IMR-90 (cell line): ENCODE measurements at regions not wholly inside any gene's neighbourhood (a gene's known extent, or its start where the extent isn't known, plus 50 kb on each side); places are given as distances from the start of the nearest gene placed in this dataset.

Source experiments
- ATAC-seq: fragments of 200-7000 bp; cut with Tn5 transposase; 2 replicates; pipeline ENCODE4 v1.9.1; 2020; ENCODE audit warnings: low read depth, mild to moderate bottlenecking, moderate library complexity
- BruUV-seq: library from RNA; stranded (reverse); fragments of 400-500 nt; replicated peaks from 2 replicates; lab custom pipeline; 2021; lab: Mats Ljungman, UMichigan
- CTCF ChIA-PET: fragments of 300-600 bp; formaldehyde crosslinking; extraction: SDS; loops from one replicate; lab custom pipeline; 2021; ENCODE audit warnings: antibody characterized with exemption; lab: Yijun Ruan, JAX
- POLR2A ChIA-PET: fragments of 300-600 bp; sonication (Branson Sonifier 250); formaldehyde crosslinking; loops from one replicate; lab custom pipeline; 2022; ENCODE audit warnings: antibody characterized with exemption; ENCODE audit not compliant: unreplicated experiment; lab: Charles Lee
- DNase-seq: peaks from one replicate; pipeline ENCODE4 v3.0.0; 2013
- H2AFZ ChIP-seq: replicated peaks from 2 replicates; pipeline ENCODE3; 2013; ENCODE audit warnings: low read length, mild to moderate bottlenecking; ENCODE audit not compliant: poor library complexity
- H2AK5ac ChIP-seq: 2 replicates; pipeline ENCODE4 v1.6.1; 2013; ENCODE audit warnings: low read depth, low read length, inconsistent platforms
- H2AK9ac ChIP-seq: replicated peaks from 2 replicates; pipeline ENCODE3; 2013; ENCODE audit warnings: mild to moderate bottlenecking, low read depth, low read length, moderate library complexity; ENCODE audit not compliant: poor library complexity
- H2BK120ac ChIP-seq: 2 replicates; pipeline ENCODE4 v1.6.1; 2013; ENCODE audit warnings: low read depth, low read length, inconsistent platforms
- H2BK15ac ChIP-seq: 3 replicates; pipeline ENCODE4 v1.6.1; 2013; ENCODE audit warnings: low read depth, low read length, inconsistent platforms
- H2BK20ac ChIP-seq: 2 replicates; pipeline ENCODE4 v1.6.1; 2013; ENCODE audit warnings: low read depth, mild to moderate bottlenecking, inconsistent platforms, low read length, moderate library complexity
- H2BK5ac ChIP-seq: 2 replicates; pipeline ENCODE4 v1.6.1; 2013; ENCODE audit warnings: mild to moderate bottlenecking, low read depth, low read length, inconsistent platforms; ENCODE audit not compliant: poor library complexity, severe bottlenecking
- H3K14ac ChIP-seq: replicated peaks from 2 replicates; pipeline ENCODE4 v1.6.1; 2013; ENCODE audit warnings: low read depth, low read length, inconsistent platforms
- H3K18ac ChIP-seq: 2 replicates; pipeline ENCODE4 v1.6.1; 2013; ENCODE audit warnings: low read depth, low read length, control low read depth
- H3K23ac ChIP-seq: 2 replicates; pipeline ENCODE4 v1.6.1; 2013; ENCODE audit warnings: low read depth, low read length, inconsistent platforms
- H3K27ac ChIP-seq: 2 replicates; pipeline ENCODE4 v1.5.1; 2013; ENCODE audit warnings: mild to moderate bottlenecking, control low read depth, low read length; ENCODE audit not compliant: insufficient read depth
- H3K27me3 ChIP-seq: 2 replicates; pipeline ENCODE4 v1.6.1; 2013; ENCODE audit warnings: low read length; ENCODE audit not compliant: control insufficient read depth, insufficient read depth
- H3K36me3 ChIP-seq: 2 replicates; pipeline ENCODE4 v1.6.1; 2013; ENCODE audit warnings: low read length, mixed read lengths; ENCODE audit not compliant: control insufficient read depth, insufficient read depth
- H3K4ac ChIP-seq: 2 replicates; pipeline ENCODE4 v1.6.1; 2013; ENCODE audit warnings: low read depth, low read length, inconsistent platforms
- H3K4me1 ChIP-seq: 2 replicates; pipeline ENCODE4 v1.6.1; 2013; ENCODE audit warnings: low read length, mixed read lengths; ENCODE audit not compliant: control insufficient read depth, insufficient read depth
- H3K4me2 ChIP-seq: 2 replicates; pipeline ENCODE4 v1.6.1; 2013; ENCODE audit warnings: low read depth, mild to moderate bottlenecking, control low read depth, low read length, moderate library complexity
- H3K4me3 ChIP-seq: 2 replicates; pipeline ENCODE4 v1.5.1; 2013; ENCODE audit warnings: low read depth, mild to moderate bottlenecking, control low read depth, low read length, moderate library complexity; ENCODE audit not compliant: insufficient read depth
- H3K56ac ChIP-seq: 2 replicates; pipeline ENCODE4 v1.6.1; 2013; ENCODE audit warnings: low read length, inconsistent platforms; ENCODE audit not compliant: insufficient read depth; ENCODE audit errors: extremely low read depth
- H3K79me1 ChIP-seq, 2 experiments: 2 replicates each; pipeline ENCODE4 v1.6.1; 2013; ENCODE audit warnings: low read length in 2 of 2, inconsistent platforms in 1 of 2, low read depth in 1 of 2
- H3K9ac ChIP-seq: 2 replicates; pipeline ENCODE4 v1.6.1; 2013; ENCODE audit warnings: low read depth, low read length, control low read depth
- H3K9me1 ChIP-seq: 2 replicates; pipeline ENCODE4 v1.6.1; 2013; ENCODE audit warnings: low read length, inconsistent platforms; ENCODE audit not compliant: insufficient read depth
- H3K9me3 ChIP-seq: 2 replicates; pipeline ENCODE4 v1.6.1; 2013; ENCODE audit warnings: low read length; ENCODE audit not compliant: control insufficient read depth, insufficient read depth
- H4K20me1 ChIP-seq: 2 replicates; pipeline ENCODE4 v1.6.1; 2013; ENCODE audit warnings: low read length, inconsistent platforms; ENCODE audit not compliant: insufficient read depth
- H4K5ac ChIP-seq: 2 replicates; pipeline ENCODE4 v1.6.1; 2013; ENCODE audit warnings: mild to moderate bottlenecking, low read depth, low read length, control low read depth
- H4K8ac ChIP-seq, 2 experiments: 2 replicates each; pipeline ENCODE4 v1.6.1; 2013; ENCODE audit warnings: low read depth in 2 of 2, low read length in 2 of 2, control low read depth in 1 of 2, inconsistent platforms in 1 of 2
- H4K91ac ChIP-seq: 2 replicates; pipeline ENCODE4 v1.6.1; 2013; ENCODE audit warnings: low read depth, low read length, inconsistent platforms; ENCODE audit not compliant: insufficient read depth
- CEBPB ChIP-seq: IDR thresholded peaks from 2 replicates; pipeline ENCODE4 v1.6.1; 2012; ENCODE audit warnings: low read depth, low read length, improper control_type of control experiment
- ELK1 ChIP-seq: fragments of 150-350 bp; IDR thresholded peaks from 2 replicates; pipeline ENCODE4 v1.6.1; 2016; ENCODE audit warnings: low read depth, mild to moderate bottlenecking, low read length, moderate library complexity, borderline replicate concordance
- MAFK ChIP-seq: IDR thresholded peaks from 2 replicates; pipeline ENCODE4 v1.6.1; 2012; ENCODE audit warnings: low read depth, low read length, improper control_type of control experiment
- USF2 ChIP-seq: fragments of 150-350 bp; IDR thresholded peaks from 2 replicates; pipeline ENCODE4 v1.6.1; 2017; ENCODE audit warnings: mild to moderate bottlenecking, antibody characterized with exemption, low read length, low read depth
- WGBS, 2 experiments: methylation state at CpG; one replicate each; pipeline versions ENCODE4 v1.1.5 to v1.1.7; 2013; ENCODE audit warnings: missing lambda C conversion rate in 2 of 2; ENCODE audit not compliant: insufficient read length in 1 of 2; ENCODE audit errors: extremely low coverage in 2 of 2; 5-methylcytosine and 5-hydroxymethylcytosine counted together
- dilution Hi-C: fragments of 300-500 bp; cut with HindIII; formaldehyde crosslinking; loops from one replicate; pipeline ENCODE4 v1.14.3; 2018; ENCODE audit warnings: low sequenced_read_pairs; ENCODE audit not compliant: unreplicated experiment
- in situ Hi-C: fragments of 300-500 bp; cut with MboI; formaldehyde crosslinking; loops from 3 replicates; pipeline ENCODE4 v1.14.3; 2019; ENCODE audit warnings: low sequenced_read_pairs, inconsistent platforms, mixed read lengths
- intact Hi-C: fragments of 100-400 bp; cut with micrococcal nuclease; formaldehyde crosslinking; loops from 2 replicates; pipeline ENCODE4 v1.10.0; 2022

- no peak overlapping the region for H3K18ac ChIP-seq
Measured at GRCh38 chr21:9759972-9760371, 761.4 kb upstream of the TPTE start.

More at GRCh38 chr21:9759972-9760371, 761.4 kb upstream of the TPTE start:
- POLR2A ChIA-PET = no interaction called here
- Histone ChIP-seq H2AFZ (no peak overlapping the region), H3K4ac (no peak overlapping the region), H2BK120ac (no peak overlapping the region), H3K23ac (no peak overlapping the region), H3K27me3 (no peaks in the 10 kb centered on the region), H3K4me3 (no peak overlapping the region), H2BK5ac (no peak overlapping the region), H4K8ac (no peak overlapping the region), H3K27ac (no peak overlapping the region), H3K9me3 (peaks cover 38% of the 10 kb centered on the region), H4K20me1 (no peaks in the 10 kb centered on the region), H3K9me1 (no peaks in the 10 kb centered on the region), H3K9ac (no peak overlapping the region), H3K4me2 (no peak overlapping the region), H3K79me1 (no peaks in the 10 kb centered on the region), H3K36me3 (no peaks in the 10 kb centered on the region), H3K56ac (no peak overlapping the region), H2AK5ac (no peak overlapping the region), H3K4me1 (no peaks in the 10 kb centered on the region), H3K14ac (no peak overlapping the region), H4K91ac (no peak overlapping the region), H2BK20ac (no peak overlapping the region), H4K5ac (no peak overlapping the region), H2AK9ac (no peak overlapping the region), H2BK15ac (no peak overlapping the region)
- in situ Hi-C loops = no loop called here
- dilution Hi-C loops = no loop called here
- intact Hi-C loops = no loop called here
- no TSS peak for BruUV-seq
- ATAC-seq (no peak), DNase-seq (no peak)
- CTCF ChIA-PET = no interaction called here
- whole genome bisulfite sequencing, 2 experiments = 73% methylated on average over 9 of the region's 9 CpGs; no CpG with 5 or more reads in 1 of the 2 experiments
- TF ChIP-seq MAFK (no peak), ELK1 (no peak), USF2 (no peak), CEBPB (no peak)
